ENCODE measurements at regions not wholly inside any gene's neighbourhood (a gene's known extent, or its start where the extent isn't known, plus 50 kb on each side); places are given as distances from the start of the nearest gene placed in this dataset.
"Not testable (repeated sequence)": the region's sequence is repeated elsewhere in the genome, so short reads cannot be mapped to it uniquely, and the experiment has no call there.

GRCh38 chr1:120288814-120289600 lies 112.7 kb upstream of the SEC22B start:
- TF ChIP-seq CTCF, POLR2A (IDR thresholded peaks at IDR 0.05): not testable (repeated sequence)

All from testis (tissue), 2 donors.